GM12875 (cell line): ENCODE measurements at regions not wholly inside any gene's neighbourhood (a gene's known extent, or its start where the extent isn't known, plus 50 kb on each side); places are given as distances from the start of the nearest gene placed in this dataset.

ENCODE experiments used
- H3K4me3 ChIP-seq: one replicate; pipeline ENCODE4 v1.5.1; 2011; ENCODE audit warnings: low read depth, low read length, control low read depth
- TF ChIP-seq, protein P1 (sequence below): IDR thresholded peaks from 2 replicates; pipeline ENCODE4 v1.5.1; 2011; ENCODE audit warnings: low read depth, mild to moderate bottlenecking, control low read depth, inconsistent platforms, low read length, moderate library complexity, borderline replicate concordance; ENCODE audit not compliant: insufficient read depth

DNA sequence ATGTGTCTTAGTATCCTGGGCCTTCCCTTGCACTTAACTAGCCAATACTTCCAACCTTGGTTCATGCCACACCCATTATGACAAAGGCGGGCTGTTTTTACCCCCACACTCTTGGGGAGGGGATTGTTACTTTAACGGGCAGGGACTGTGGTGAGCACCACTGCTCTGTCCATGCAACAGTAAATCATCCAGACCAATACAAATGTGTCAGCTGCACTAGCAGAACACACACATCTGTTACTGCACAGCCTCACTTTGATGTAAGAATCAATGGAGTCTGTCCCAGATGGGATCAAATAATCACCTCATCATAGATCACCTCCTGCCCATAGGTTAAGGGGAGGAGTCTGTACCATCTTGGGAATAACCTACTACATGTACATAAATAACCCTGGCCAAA lies 58.1 kb downstream of the NPAP1 start:
- H3K4me3 ChIP-seq = no peak overlapping the region
- TF ChIP-seq, protein P1, sequence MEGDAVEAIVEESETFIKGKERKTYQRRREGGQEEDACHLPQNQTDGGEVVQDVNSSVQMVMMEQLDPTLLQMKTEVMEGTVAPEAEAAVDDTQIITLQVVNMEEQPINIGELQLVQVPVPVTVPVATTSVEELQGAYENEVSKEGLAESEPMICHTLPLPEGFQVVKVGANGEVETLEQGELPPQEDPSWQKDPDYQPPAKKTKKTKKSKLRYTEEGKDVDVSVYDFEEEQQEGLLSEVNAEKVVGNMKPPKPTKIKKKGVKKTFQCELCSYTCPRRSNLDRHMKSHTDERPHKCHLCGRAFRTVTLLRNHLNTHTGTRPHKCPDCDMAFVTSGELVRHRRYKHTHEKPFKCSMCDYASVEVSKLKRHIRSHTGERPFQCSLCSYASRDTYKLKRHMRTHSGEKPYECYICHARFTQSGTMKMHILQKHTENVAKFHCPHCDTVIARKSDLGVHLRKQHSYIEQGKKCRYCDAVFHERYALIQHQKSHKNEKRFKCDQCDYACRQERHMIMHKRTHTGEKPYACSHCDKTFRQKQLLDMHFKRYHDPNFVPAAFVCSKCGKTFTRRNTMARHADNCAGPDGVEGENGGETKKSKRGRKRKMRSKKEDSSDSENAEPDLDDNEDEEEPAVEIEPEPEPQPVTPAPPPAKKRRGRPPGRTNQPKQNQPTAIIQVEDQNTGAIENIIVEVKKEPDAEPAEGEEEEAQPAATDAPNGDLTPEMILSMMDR = no peak

DNA sequence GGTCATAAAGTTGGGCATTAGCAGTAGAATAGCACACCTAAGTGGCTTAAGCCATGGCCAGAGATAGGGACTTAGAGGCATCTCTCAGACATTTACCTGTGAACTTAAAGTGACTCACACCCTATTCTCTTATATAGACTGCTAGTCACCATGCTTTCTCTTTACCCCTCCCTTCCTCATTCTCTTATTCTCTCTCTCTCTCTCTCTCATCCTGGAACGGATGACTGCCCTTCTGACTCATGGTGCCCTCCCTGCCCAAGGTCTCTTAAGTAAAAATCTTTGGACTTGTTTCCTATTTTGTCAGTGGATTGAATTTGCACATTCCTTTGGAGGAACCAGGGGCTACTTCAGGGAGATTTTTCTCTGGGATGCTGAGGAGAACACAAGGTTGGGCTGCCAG lies 58.8 kb downstream of the NPAP1 start:
- H3K4me3 ChIP-seq = no peak overlapping the region
- TF ChIP-seq, protein P1 = no peak

DNA sequence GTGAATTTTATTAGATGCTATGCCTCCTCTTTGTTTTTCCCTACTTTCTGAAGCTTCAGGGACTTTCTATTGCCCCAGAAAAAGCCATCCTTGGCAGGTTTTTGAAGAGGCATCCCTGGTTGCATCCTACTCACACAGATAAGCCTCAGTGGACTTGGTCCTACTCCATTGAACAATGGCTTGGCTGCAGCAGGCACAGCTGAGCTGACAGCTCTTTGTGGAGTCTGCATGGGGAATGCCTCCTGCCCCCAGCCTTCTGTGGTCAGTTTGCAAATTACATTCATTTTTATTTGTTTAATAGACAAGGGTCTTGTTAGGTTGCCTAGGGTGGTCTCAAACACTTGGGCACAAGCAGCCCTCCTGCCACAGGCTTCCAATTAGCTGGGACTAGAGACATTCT lies 69.7 kb downstream of the NPAP1 start:
- TF ChIP-seq, protein P1 = no peak
- H3K4me3 ChIP-seq = no peak overlapping the region

DNA sequence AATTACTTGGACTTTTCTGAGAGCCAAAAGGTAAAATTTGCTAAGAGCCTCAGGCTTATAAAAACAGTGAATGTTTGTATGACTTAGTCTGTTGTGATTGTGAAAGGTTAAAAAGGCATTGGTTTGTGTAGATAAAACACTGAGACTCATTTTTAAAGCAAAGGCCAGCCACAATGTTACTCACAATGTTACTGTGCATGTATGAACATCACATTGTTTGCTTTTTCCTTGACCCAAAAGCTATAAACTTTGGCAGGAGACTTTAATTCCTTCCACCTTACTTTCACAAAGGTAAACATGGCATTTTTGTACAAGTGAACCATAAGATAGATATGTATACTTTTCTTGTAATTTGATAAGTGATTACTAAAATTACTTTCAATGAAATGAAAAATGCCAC lies 70.5 kb downstream of the NPAP1 start:
- TF ChIP-seq, protein P1 = no peak
- no peak overlapping the region for H3K4me3 ChIP-seq

DNA sequence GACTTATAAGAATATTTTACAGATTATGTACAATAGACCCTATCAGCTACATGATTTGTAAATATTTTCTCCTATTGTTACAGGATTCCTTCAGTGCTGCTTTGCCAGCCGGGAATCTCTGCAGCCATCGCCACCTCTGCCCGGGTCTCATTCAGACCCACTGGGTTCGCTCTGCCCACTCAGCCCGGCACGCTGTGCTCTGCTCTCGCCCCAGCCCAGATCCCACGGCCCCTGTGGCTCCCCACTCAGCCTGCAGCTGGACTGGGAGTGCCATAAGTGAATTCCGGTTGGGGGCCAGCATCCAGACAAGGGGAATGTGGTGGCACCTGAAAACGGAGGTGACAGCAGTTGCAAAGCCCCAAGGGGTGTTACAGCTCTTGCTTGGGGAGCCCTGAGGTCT lies 71.8 kb downstream of the NPAP1 start:
- no peak overlapping the region for H3K4me3 ChIP-seq
- TF ChIP-seq, protein P1 = no peak

DNA sequence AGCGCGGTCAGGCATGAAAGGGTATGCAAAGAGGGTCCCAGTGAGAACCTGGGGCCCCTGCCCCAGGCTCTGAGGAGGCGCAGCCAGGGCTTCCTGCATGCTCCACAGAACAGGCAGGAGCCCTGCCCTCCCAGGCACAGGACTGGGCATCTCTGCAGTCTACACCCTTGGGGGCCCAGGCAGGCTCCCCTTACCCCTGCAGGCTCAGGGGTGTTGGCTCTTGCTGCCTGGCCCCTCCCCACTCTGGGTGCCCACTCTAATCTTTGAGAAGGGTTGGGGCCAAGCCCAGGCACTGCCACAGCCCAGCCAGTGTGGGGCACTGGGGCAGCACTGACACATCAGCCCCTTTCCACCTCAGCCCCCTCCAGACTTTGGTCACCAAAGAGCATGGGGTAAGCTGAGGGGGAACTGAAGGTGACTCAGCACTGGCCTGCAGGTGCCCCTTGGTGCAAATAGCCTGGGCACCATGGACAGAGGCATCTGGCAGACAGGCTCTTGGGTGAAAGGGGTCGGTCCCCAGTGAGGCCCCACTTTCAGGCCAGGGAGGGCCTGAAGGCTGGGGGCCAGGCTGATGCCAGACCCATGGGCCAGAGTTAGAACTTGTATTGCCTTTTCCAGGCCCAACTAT lies 73.4 kb downstream of the NPAP1 start:
- H3K4me3 ChIP-seq = no peak overlapping the region
- TF ChIP-seq, protein P1 = no peak

DNA sequence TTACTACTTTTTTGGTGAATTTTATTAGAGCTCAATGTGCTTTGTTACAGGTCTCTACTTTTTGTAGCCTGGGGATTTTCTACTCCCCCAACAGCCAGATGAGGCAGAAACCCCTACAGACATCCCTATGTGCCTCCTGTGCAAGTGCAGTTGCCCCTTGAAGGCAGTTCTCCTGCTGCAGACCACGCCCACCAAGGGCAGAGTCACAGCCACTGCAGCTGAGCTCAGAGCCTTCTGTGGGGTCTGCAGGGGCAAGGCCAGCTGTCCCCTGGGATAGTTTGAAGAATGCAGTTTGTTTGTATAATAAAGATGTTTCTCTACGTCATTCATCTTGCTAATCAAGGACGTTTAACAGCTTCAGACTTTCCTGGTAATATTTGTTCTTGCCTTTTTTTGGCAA lies 76.8 kb downstream of the NPAP1 start:
- H3K4me3 ChIP-seq = no peak overlapping the region
- TF ChIP-seq, protein P1 = no peak
